Thyroid gland (tissue), 4 donors: ENCODE measurements at regions not wholly inside any gene's neighbourhood (a gene's known extent, or its start where the extent isn't known, plus 50 kb on each side); places are given as distances from the start of the nearest gene placed in this dataset.

Experiments used
- POLR2A ChIP-seq, 2 donors: fragments of 450-650 bp; IDR thresholded peaks; one replicate each; pipeline ENCODE4 v1.6.1; 2017; ENCODE audit warnings: antibody characterized with exemption in 2 of 2, mild to moderate bottlenecking in 2 of 2, moderate library complexity in 1 of 2
- TF ChIP-seq, protein P1 (sequence below), 6 experiments: fragments of 200-600 bp in 3 of 6; fragments of 450-650 bp in 3 of 6; sonication (generic) in 3 of 6; IDR thresholded peaks; one replicate each; pipeline ENCODE4 v1.5.1; 2016 to 2019; ENCODE audit warnings: antibody characterized with exemption in 6 of 6, mild to moderate bottlenecking in 2 of 6, inconsistent platforms in 1 of 6, moderate library complexity in 1 of 6

DNA sequence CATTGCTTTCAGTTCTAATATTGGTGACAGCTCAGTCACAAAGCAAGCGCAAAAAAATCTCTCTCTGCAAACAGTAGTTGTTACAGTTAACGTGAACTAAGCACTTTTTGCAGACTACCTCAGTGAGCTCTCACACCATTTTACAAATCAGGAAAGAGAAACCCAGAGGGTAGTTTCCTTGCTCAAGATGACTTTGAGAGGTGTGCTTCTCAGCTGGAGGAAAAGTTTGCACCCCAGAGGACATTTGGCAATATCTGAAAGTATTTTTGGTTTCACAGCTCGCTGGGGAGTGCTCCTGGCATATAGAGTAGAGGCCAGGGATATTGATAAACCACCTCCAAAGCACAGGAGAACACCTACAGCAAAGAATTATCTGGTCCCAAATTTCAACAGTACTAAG lies 741.1 kb upstream of the EEF2KMT start:
- TF ChIP-seq, protein P1, sequence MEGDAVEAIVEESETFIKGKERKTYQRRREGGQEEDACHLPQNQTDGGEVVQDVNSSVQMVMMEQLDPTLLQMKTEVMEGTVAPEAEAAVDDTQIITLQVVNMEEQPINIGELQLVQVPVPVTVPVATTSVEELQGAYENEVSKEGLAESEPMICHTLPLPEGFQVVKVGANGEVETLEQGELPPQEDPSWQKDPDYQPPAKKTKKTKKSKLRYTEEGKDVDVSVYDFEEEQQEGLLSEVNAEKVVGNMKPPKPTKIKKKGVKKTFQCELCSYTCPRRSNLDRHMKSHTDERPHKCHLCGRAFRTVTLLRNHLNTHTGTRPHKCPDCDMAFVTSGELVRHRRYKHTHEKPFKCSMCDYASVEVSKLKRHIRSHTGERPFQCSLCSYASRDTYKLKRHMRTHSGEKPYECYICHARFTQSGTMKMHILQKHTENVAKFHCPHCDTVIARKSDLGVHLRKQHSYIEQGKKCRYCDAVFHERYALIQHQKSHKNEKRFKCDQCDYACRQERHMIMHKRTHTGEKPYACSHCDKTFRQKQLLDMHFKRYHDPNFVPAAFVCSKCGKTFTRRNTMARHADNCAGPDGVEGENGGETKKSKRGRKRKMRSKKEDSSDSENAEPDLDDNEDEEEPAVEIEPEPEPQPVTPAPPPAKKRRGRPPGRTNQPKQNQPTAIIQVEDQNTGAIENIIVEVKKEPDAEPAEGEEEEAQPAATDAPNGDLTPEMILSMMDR (IDR thresholded peaks at IDR 0.05): no peak
- TF ChIP-seq POLR2A (IDR thresholded peaks at IDR 0.05): no peak
